GM21825 (cell line): ENCODE measurements at regions not wholly inside any gene's neighbourhood (a gene's known extent, or its start where the extent isn't known, plus 50 kb on each side); places are given as distances from the start of the nearest gene placed in this dataset.

Experiments
- ATAC-seq: cut with Tn5 transposase; IDR thresholded peaks from one replicate; pipeline ENCODE4 v1.9.1; 2021; ENCODE audit warnings: mild to moderate bottlenecking, moderate library complexity; ENCODE audit not compliant: unreplicated experiment

GRCh38 chr6:165804331-165805066 is 141.5 kb upstream of the PDE10A start:
- ATAC-seq = no peak

- no peak for ATAC-seq
These were observed 137.3 kb upstream of the PDE10A start for GRCh38 chr6:165800337-165800736.

GRCh38 chr6:165799391-165800153 is 136.5 kb upstream of the PDE10A start:
- ATAC-seq = no peak

GRCh38 chr6:165798991-165799390 is 135.9 kb upstream of the PDE10A start:
- no peak for ATAC-seq

- no peak for ATAC-seq
These were observed 131.1 kb upstream of the PDE10A start for GRCh38 chr6:165794179-165794601.

GRCh38 chr6:165793287-165793825 is 130.3 kb upstream of the PDE10A start:
- ATAC-seq = no peak

GRCh38 chr6:165791876-165792437 is 128.9 kb upstream of the PDE10A start:
- ATAC-seq = no peak

- ATAC-seq = no peak
These were observed 128.3 kb upstream of the PDE10A start for GRCh38 chr6:165791306-165791705.

- ATAC-seq = no peak
These were observed 119.8 kb upstream of the PDE10A start for GRCh38 chr6:165782812-165783211.

GRCh38 chr6:165782134-165782533 is 119.1 kb upstream of the PDE10A start:
- no peak for ATAC-seq

GRCh38 chr6:165777680-165778079 is 114.6 kb upstream of the PDE10A start:
- ATAC-seq = no peak

GRCh38 chr6:165776691-165777090 is 113.7 kb upstream of the PDE10A start:
- no peak for ATAC-seq

- no peak for ATAC-seq
These were observed 112.7 kb upstream of the PDE10A start for GRCh38 chr6:165775721-165776120.

- no peak for ATAC-seq
These were observed 112.0 kb upstream of the PDE10A start for GRCh38 chr6:165774903-165775601.

- ATAC-seq = no peak
These were observed 107.5 kb upstream of the PDE10A start for GRCh38 chr6:165770397-165771082.

GRCh38 chr6:165769884-165770283 is 106.8 kb upstream of the PDE10A start:
- ATAC-seq = no peak

- ATAC-seq = no peak
These were observed 106.4 kb upstream of the PDE10A start for GRCh38 chr6:165769401-165769800.

- no peak for ATAC-seq
These were observed 105.9 kb upstream of the PDE10A start for GRCh38 chr6:165768961-165769360.

GRCh38 chr6:165767228-165767627 is 104.2 kb upstream of the PDE10A start:
- ATAC-seq = no peak

- no peak for ATAC-seq
These were observed 103.4 kb upstream of the PDE10A start for GRCh38 chr6:165766457-165766856.

- ATAC-seq = no peak
These were observed 103.0 kb upstream of the PDE10A start for GRCh38 chr6:165766026-165766425.
